ENCODE measurements at regions not wholly inside any gene's neighbourhood (a gene's known extent, or its start where the extent isn't known, plus 50 kb on each side); places are given as distances from the start of the nearest gene placed in this dataset.

DNA sequence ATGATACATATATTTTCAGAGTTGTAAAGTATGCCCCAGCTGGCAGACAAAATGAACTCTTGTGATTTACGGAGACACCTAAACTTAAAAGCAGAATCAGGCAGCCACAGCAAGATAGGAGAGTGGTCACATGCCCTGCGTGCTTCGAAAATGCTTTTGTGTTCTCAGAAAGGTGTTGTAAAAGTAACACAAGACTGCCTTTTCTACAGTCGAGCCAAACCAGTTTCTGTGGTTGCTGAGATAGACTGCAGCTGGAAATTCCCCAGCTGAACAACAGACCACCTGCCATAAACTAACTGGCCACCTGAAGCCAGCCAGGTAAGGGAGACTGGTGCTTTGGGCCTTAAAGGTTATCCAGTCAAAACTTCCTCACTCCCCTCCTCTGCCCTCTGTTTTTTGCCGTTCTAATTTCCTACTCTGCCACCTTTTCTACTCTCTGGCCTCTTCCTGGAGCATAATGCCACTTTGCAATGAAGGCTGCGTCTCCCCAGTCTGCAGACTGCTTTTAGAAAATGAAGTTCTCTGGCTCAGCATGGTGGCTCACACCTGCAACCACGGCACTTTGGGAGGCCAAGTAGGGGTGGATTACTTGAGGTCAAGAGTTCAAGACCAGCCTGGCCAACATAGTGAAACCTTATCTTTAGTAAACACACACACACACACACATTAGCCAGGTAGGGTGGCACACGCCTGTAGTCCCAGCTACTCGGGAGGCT lies 381.2 kb upstream of the SLITRK1 start (continued):
- TF ChIP-seq, protein P1, sequence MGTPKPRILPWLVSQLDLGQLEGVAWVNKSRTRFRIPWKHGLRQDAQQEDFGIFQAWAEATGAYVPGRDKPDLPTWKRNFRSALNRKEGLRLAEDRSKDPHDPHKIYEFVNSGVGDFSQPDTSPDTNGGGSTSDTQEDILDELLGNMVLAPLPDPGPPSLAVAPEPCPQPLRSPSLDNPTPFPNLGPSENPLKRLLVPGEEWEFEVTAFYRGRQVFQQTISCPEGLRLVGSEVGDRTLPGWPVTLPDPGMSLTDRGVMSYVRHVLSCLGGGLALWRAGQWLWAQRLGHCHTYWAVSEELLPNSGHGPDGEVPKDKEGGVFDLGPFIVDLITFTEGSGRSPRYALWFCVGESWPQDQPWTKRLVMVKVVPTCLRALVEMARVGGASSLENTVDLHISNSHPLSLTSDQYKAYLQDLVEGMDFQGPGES (IDR thresholded peaks at IDR 0.05): no peak
- TF ChIP-seq MYB (IDR thresholded peaks at IDR 0.05; ENCODE audit: borderline replicate concordance, low read depth, low read length) (no peak), CHD4 (IDR thresholded peaks at IDR 0.05) (no peak), RCOR1 (conservative IDR thresholded peaks at IDR 0.05; ENCODE audit: low read depth, low read length) (no peak), IKZF1 (conservative IDR thresholded peaks at IDR 0.05) (0 out of 2 replicates have a peak, but pooled peaks have one; percentile 29), SMC3 (IDR thresholded peaks at IDR 0.05; ENCODE audit: borderline replicate concordance, low read length) (no peak), CREM (IDR thresholded peaks at IDR 0.05; ENCODE audit: low read depth) (no peak), EED (IDR thresholded peaks at IDR 0.05; ENCODE audit: low read depth) (no peak), EP300 (IDR thresholded peaks at IDR 0.05; ENCODE audit: borderline replicate concordance in 1 of 2, control insufficient read depth in 1 of 2, low read depth in 2 of 2, low read length in 2 of 2) (peak in 1 of 2 experiments; percentile 51; a peak in 1 of 4 replicates), TCF3 (IDR thresholded peaks at IDR 0.05; ENCODE audit: borderline replicate concordance, insufficient read depth, low read depth, low read length) (no peak), RB1 (IDR thresholded peaks at IDR 0.05; ENCODE audit: borderline replicate concordance) (no peak), BCL11A (IDR thresholded peaks at IDR 0.05; ENCODE audit: low read depth, low read length) (no peak), ZNF384 (IDR thresholded peaks at IDR 0.05; ENCODE audit: borderline replicate concordance, low read depth, low read length) (no peak), ZZZ3 (IDR thresholded peaks at IDR 0.05; ENCODE audit: control insufficient read depth, insufficient read length, low read depth) (no peak), POU2F2 (IDR thresholded peaks at IDR 0.05; ENCODE audit: borderline replicate concordance, low read depth, low read length) (no peak), RBBP5 (conservative IDR thresholded peaks at IDR 0.05) (no peak), NR2F1 (conservative IDR thresholded peaks at IDR 0.05) (0 out of 2 replicates have a peak, but pooled peaks have one; percentile 23), TCF12 (IDR thresholded peaks at IDR 0.05; ENCODE audit: low read depth, low read length) (peak; percentile 71; the same call in 1 of the 2 replicates)
- TF ChIP-seq, protein P2, sequence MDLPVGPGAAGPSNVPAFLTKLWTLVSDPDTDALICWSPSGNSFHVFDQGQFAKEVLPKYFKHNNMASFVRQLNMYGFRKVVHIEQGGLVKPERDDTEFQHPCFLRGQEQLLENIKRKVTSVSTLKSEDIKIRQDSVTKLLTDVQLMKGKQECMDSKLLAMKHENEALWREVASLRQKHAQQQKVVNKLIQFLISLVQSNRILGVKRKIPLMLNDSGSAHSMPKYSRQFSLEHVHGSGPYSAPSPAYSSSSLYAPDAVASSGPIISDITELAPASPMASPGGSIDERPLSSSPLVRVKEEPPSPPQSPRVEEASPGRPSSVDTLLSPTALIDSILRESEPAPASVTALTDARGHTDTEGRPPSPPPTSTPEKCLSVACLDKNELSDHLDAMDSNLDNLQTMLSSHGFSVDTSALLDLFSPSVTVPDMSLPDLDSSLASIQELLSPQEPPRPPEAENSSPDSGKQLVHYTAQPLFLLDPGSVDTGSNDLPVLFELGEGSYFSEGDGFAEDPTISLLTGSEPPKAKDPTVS (IDR thresholded peaks at IDR 0.05; ENCODE audit: low read depth, low read length): no peak
- TF ChIP-seq, protein P3, sequence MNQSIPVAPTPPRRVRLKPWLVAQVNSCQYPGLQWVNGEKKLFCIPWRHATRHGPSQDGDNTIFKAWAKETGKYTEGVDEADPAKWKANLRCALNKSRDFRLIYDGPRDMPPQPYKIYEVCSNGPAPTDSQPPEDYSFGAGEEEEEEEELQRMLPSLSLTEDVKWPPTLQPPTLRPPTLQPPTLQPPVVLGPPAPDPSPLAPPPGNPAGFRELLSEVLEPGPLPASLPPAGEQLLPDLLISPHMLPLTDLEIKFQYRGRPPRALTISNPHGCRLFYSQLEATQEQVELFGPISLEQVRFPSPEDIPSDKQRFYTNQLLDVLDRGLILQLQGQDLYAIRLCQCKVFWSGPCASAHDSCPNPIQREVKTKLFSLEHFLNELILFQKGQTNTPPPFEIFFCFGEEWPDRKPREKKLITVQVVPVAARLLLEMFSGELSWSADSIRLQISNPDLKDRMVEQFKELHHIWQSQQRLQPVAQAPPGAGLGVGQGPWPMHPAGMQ (IDR thresholded peaks at IDR 0.05; ENCODE audit: borderline replicate concordance): no peak
- TF ChIP-seq, protein P4, sequence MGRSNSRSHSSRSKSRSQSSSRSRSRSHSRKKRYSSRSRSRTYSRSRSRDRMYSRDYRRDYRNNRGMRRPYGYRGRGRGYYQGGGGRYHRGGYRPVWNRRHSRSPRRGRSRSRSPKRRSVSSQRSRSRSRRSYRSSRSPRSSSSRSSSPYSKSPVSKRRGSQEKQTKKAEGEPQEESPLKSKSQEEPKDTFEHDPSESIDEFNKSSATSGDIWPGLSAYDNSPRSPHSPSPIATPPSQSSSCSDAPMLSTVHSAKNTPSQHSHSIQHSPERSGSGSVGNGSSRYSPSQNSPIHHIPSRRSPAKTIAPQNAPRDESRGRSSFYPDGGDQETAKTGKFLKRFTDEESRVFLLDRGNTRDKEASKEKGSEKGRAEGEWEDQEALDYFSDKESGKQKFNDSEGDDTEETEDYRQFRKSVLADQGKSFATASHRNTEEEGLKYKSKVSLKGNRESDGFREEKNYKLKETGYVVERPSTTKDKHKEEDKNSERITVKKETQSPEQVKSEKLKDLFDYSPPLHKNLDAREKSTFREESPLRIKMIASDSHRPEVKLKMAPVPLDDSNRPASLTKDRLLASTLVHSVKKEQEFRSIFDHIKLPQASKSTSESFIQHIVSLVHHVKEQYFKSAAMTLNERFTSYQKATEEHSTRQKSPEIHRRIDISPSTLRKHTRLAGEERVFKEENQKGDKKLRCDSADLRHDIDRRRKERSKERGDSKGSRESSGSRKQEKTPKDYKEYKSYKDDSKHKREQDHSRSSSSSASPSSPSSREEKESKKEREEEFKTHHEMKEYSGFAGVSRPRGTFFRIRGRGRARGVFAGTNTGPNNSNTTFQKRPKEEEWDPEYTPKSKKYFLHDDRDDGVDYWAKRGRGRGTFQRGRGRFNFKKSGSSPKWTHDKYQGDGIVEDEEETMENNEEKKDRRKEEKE (IDR thresholded peaks at IDR 0.05): no peak
- TF ChIP-seq, protein P5, sequence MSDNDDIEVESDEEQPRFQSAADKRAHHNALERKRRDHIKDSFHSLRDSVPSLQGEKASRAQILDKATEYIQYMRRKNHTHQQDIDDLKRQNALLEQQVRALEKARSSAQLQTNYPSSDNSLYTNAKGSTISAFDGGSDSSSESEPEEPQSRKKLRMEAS (IDR thresholded peaks at IDR 0.05; ENCODE audit: low read depth, low read length): no peak; the same call in 1 of the 2 replicates
- TF ChIP-seq, protein P6, sequence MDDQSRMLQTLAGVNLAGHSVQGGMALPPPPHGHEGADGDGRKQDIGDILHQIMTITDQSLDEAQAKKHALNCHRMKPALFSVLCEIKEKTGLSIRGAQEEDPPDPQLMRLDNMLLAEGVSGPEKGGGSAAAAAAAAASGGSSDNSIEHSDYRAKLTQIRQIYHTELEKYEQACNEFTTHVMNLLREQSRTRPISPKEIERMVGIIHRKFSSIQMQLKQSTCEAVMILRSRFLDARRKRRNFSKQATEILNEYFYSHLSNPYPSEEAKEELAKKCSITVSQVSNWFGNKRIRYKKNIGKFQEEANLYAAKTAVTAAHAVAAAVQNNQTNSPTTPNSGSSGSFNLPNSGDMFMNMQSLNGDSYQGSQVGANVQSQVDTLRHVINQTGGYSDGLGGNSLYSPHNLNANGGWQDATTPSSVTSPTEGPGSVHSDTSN (IDR thresholded peaks at IDR 0.05; ENCODE audit: insufficient replicate concordance, low read depth, low read length): no peak
